ENCODE measurements at regions not wholly inside any gene's neighbourhood (a gene's known extent, or its start where the extent isn't known, plus 50 kb on each side); places are given as distances from the start of the nearest gene placed in this dataset.

DNA sequence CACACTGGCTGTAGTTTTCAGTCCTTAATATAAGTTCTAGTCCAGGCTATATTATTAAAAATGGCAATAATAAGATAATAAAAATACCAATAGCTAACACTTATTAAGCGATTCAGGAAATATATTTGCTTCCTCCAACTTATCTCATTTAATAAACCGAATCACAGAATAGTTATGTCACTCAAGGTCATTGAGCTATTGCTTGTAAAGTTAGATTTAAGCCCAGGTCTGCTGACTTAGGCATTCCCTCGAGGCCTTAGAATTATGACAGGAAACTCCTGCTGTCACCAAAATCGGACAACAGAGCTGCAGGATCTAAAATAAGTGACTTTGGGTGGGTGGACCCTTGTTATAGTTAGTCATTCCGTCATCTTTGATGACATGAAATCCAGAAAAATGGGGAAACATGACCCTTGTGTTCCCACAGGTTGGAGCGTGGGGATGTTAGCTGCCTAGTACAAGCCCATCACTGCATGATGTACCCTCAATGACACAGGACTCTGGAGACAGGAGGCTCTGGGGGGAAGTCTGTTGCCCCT is 181.3 kb upstream of the PHYHIPL start:
- Histone ChIP-seq H3K4me2 (peak overlapping the region; percentile 6 to 92 (median 56); a peak in 21 of 22 replicates), H3K27ac (no peak overlapping the region), H3K9me3 (replicated peaks in 1 of 11) (peaks cover 13 to 24% (median 22%) of the 10 kb centered on the region in 11 experiments), H3K9ac (no peak overlapping the region), H3K4me3 (no peak overlapping the region), H3K4me1 (peaks cover 20 to 81% (median 48%) of the 10 kb centered on the region in 10 experiments), H3K36me3 (peaks cover 0 to 8% (median 0%) of the 10 kb centered on the region in 11 experiments; a peak in 5 of 22 replicates), H4K20me1 (no peaks in the 10 kb centered on the region), H3K27me3 (no peaks in the 10 kb centered on the region)
- TF ChIP-seq Cebpa-rat (IDR thresholded peaks at IDR 0.05), result peak in 1 of 11 experiments; percentile 3; a peak in 2 of 22 replicates

DNA sequence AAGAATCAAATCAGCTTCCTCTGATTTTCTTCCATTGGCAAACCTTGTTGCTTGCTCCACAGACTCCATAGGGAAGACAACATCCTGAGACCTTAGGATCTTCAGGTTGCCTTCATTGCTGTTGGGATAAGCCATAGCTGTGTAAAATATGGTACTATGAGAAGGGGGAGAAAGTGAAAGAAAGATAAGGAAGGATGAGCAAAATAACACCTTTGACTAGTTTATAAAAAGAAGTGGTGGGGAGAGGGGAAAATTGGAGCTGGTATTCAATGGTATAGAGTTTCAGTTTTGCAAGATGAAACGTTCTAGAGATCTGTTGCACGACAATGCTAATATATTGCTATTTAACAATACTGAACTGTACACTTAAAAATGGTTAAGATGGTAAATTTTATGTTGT is 180.4 kb upstream of the PHYHIPL start:
- Histone ChIP-seq H3K9ac (no peak overlapping the region), H3K4me3 (no peak overlapping the region), H3K27me3 (no peaks in the 10 kb centered on the region), H3K36me3 (no peaks in the 10 kb centered on the region; a peak in 1 of 22 replicates), H3K27ac (no peak overlapping the region), H4K20me1 (no peaks in the 10 kb centered on the region), H3K4me2 (peak overlapping the region in 9 of 11 experiments; percentile 6 to 92 (median 68); a peak in 15 of 22 replicates), H3K9me3 (replicated peaks in 1 of 11) (peaks cover 8 to 15% (median 13%) of the 10 kb centered on the region in 11 experiments; a peak in 21 of 22 replicates), H3K4me1 (peaks cover 20 to 81% (median 48%) of the 10 kb centered on the region in 10 experiments)
- TF ChIP-seq Cebpa-rat (IDR thresholded peaks at IDR 0.05), result no peak

DNA sequence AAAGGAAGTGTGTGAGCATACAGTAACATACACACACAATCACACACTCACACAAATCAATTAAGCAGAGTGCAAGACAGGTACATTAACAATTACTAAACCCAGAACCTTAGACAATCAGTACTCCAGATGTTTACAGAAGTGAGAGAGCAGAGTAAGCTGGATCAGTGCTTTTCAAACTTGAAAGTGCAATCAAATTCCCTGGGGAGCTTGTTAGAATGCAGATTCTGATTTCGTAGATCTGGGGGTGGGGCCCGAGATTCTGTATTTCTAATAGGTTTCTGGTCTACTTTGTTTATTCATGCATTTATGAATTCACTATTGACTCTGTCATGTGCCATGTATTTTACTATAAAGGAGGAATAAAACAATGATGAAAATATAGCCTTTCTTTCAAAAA is 179.6 kb upstream of the PHYHIPL start:
- Histone ChIP-seq H4K20me1 (no peaks in the 10 kb centered on the region), H3K4me3 (no peak overlapping the region), H3K9ac (no peak overlapping the region), H3K27ac (no peak overlapping the region), H3K27me3 (no peaks in the 10 kb centered on the region), H3K9me3 (replicated peaks in 1 of 11) (peaks cover under 1 to 7% (median 5%) of the 10 kb centered on the region in 11 experiments; a peak in 14 of 22 replicates), H3K4me2 (peak overlapping the region in 5 of 11 experiments; percentile 56 to 92 (median 70); a peak in 7 of 22 replicates), H3K4me1 (peaks cover 20 to 78% (median 48%) of the 10 kb centered on the region in 10 experiments), H3K36me3 (no peaks in the 10 kb centered on the region; a peak in 1 of 22 replicates)
- TF ChIP-seq Cebpa-rat (IDR thresholded peaks at IDR 0.05), result no peak

DNA sequence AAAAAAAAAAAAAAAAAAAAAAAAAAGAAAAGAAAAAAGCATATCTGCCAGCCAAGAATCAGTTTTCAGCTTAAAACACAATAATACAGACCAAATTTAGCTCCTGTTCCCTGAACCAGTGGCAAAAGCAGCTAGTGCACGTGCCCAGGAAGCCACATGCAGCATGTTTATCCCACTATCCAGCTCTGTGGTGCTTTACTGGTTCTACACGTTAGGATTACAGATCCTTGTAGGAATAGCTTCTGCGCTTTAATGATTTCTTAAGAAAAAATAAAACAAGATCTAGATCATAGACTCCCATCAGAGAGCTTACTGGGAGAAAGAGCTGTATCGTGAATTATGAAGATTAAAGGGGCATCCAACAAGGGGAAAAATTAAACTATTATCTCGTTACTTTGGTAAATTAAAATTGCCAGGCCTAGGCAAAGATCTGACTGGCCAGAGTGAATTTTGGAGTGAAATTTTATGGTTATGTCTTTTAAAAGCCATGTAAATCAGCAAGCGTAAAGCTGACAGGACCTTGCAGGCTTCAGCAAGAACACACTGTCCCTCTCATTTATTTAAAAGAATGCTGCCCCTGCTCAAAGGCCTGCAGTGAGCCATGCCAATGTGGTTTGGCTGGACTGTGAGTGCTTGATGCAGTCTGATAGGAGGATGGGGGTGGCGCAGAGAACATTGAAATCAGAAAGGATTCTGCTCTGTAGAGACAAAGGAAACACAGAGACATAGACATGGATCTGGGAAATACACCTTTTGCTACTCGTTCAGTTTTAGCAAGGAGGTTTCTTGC is 177.3 kb upstream of the PHYHIPL start:
- Histone ChIP-seq H3K4me2 (0 out of 22 replicates have a peak overlapping the region, but pooled peaks of 1 of the 11 experiments have one; percentile 11), H3K9me3 (replicated peaks in 1 of 11) (peaks cover 0 to 3% (median 0%) of the 10 kb centered on the region in 11 experiments; a peak in 1 of 22 replicates), H4K20me1 (no peaks in the 10 kb centered on the region), H3K4me1 (peaks cover 12 to 56% (median 30%) of the 10 kb centered on the region in 10 experiments), H3K27ac (no peak overlapping the region), H3K36me3 (no peaks in the 10 kb centered on the region), H3K9ac (no peak overlapping the region), H3K4me3 (no peak overlapping the region), H3K27me3 (no peaks in the 10 kb centered on the region)
- TF ChIP-seq Cebpa-rat (IDR thresholded peaks at IDR 0.05), result no peak

DNA sequence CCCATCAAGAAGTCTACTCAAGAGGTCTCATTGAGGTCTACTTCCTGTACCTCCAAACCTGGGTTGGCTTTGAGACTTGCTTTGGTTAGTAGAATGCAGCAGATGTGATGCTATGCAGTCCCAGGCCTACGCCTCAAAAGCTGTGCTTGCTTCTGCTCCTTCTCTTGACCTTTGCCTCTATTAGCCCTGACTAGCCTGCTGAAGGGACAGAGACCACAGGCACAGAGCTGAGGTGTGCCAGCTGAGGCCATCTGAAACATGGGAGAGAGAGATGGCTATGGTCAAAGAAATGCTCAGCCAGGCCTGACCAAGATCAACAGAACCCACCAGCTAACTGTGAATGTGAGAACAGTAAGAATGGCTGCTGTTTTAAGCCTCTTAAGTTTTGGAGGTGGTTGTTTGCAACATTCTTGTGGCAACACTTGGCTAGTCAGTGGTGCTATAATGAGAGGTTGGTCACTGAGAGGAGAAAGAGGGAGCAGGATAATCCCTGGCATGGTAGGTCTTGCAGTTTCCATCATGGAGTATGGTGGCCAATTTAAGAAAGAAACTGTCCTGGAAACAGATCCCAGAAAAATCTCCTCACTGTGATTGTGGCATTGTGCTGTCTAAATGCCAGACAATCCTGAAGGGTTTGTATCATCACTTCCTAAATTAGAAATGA is 176.1 kb upstream of the PHYHIPL start:
- Histone ChIP-seq H3K27ac (no peak overlapping the region), H3K36me3 (no peaks in the 10 kb centered on the region), H3K9ac (no peak overlapping the region), H3K4me1 (peaks cover 4 to 44% (median 18%) of the 10 kb centered on the region in 10 experiments), H4K20me1 (no peaks in the 10 kb centered on the region), H3K4me2 (no peak overlapping the region), H3K4me3 (no peak overlapping the region), H3K27me3 (no peaks in the 10 kb centered on the region), H3K9me3 (replicated peaks in 1 of 11) (peaks cover 0 to 3% (median 0%) of the 10 kb centered on the region in 11 experiments; a peak in 1 of 22 replicates)
- TF ChIP-seq Cebpa-rat (IDR thresholded peaks at IDR 0.05), result no peak

DNA sequence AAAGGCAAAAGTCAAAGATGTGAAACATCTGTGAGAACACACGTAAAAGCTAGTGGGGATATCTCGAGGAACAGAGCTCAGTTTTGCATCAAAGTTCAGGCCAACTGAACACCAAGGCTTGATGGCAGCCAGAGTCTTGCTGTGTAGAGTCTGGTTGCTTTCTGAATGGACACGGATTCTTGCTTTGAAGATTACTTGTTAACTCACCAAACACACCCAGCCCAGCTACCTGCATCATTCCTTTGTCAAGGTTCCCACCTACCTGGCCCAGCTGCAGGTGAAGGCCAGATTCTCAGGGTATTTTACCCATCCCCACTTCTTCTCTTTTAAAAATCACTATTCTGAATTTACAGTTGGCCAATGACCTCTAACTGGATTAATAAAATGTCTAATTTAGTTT is 174.4 kb upstream of the PHYHIPL start:
- peaks cover 0 to 27% (median 8%) of the 10 kb centered on the region in 10 experiments; a peak in 13 of 20 replicates for H3K4me1 ChIP-seq
- H3K4me3 ChIP-seq, result no peak overlapping the region
- no peaks in the 10 kb centered on the region for H3K27me3 ChIP-seq
- no peak for TF ChIP-seq Cebpa-rat (IDR thresholded peaks at IDR 0.05)
- no peaks in the 10 kb centered on the region for H3K36me3 ChIP-seq
- H3K9ac ChIP-seq, result no peak overlapping the region
- H4K20me1 ChIP-seq, result no peaks in the 10 kb centered on the region
- H3K27ac ChIP-seq, result no peak overlapping the region
- peaks cover 0 to 3% (median 0%) of the 10 kb centered on the region in 11 experiments; a peak in 1 of 22 replicates for H3K9me3 ChIP-seq (replicated peaks in 1 of 11)
- H3K4me2 ChIP-seq, result no peak overlapping the region

DNA sequence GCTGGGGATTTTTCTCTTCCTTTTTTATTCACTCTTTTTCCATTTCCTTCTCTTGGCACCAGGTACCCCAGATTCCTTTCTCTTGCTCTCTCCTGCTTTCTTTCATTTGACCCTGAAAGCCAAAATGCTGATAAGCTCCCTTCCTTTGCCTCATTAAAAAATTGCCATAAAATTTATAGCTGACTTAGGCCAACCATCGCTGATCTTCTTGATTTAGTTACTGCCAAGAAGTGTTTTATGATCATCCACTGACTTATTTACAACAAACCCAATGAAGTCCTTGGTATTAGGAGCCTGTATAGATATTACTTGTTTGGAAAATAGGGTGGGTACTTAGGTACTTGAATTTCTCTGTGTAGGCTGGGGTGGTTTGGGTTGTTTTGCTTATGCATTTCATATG is 173.2 kb upstream of the PHYHIPL start:
- no peaks in the 10 kb centered on the region for H3K36me3 ChIP-seq
- H3K27me3 ChIP-seq, result no peaks in the 10 kb centered on the region
- no peak overlapping the region for H3K27ac ChIP-seq

DNA sequence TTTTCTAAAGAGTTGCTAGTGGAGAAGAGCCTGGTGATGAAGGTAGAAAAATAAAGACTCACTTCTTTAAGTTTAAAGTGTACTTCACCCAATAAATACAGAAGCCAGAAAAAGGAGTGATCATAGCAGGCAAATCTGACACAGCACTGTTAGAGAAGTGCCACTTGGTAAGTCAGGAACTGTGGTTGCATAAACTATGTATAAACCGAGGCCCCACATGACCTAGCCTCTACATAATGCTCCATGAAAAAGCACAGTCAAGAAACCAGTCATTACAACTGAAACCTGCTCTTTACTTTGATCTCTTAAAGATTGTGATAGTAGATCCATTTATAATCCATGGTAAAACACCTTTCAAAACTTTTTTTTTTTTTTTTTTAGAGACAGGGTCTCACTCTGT is 172.1 kb upstream of the PHYHIPL start:
- no peak overlapping the region for H3K4me2 ChIP-seq
- no peaks in the 10 kb centered on the region for H3K9me3 ChIP-seq (replicated peaks in 1 of 11)
- no peak for TF ChIP-seq Cebpa-rat (IDR thresholded peaks at IDR 0.05)
- H4K20me1 ChIP-seq, result no peaks in the 10 kb centered on the region
- H3K9ac ChIP-seq, result no peak overlapping the region
- no peaks in the 10 kb centered on the region for H3K27me3 ChIP-seq
- H3K4me3 ChIP-seq, result no peak overlapping the region
- H3K4me1 ChIP-seq, result peaks cover 0 to 25% (median 6%) of the 10 kb centered on the region in 10 experiments; a peak in 9 of 20 replicates
- H3K36me3 ChIP-seq, result no peaks in the 10 kb centered on the region
- H3K27ac ChIP-seq, result no peak overlapping the region

More for the DNA sequence above, 173.2 kb upstream of the PHYHIPL start:
- no peak for TF ChIP-seq Cebpa-rat (IDR thresholded peaks at IDR 0.05)
- Histone ChIP-seq H3K9me3 (replicated peaks in 1 of 11) (no peaks in the 10 kb centered on the region), H4K20me1 (no peaks in the 10 kb centered on the region), H3K4me2 (no peak overlapping the region), H3K4me3 (no peak overlapping the region), H3K4me1 (peaks cover 0 to 22% (median 10%) of the 10 kb centered on the region in 10 experiments; a peak in 9 of 20 replicates), H3K9ac (no peak overlapping the region)

Measured in BLaER1 treated with 17β-estradiol and CSF1 and Interleukin-3, amounts not matched to agents 10 nM and 100 nM (cell line).